SIG-M5 treated with dmso at 0.1 percent for 504 hours (cell line): ENCODE measurements at regions not wholly inside any gene's neighbourhood (a gene's known extent, or its start where the extent isn't known, plus 50 kb on each side); places are given as distances from the start of the nearest gene placed in this dataset.
"Not testable (repeated sequence)": the region's sequence is repeated elsewhere in the genome, so short reads cannot be mapped to it uniquely, and the experiment has no call there.

Experiments used
- DNase-seq: peaks from one replicate; lab custom pipeline; 2025; ENCODE audit not compliant: unreplicated experiment; lab: John Stamatoyannopoulos, UW

DNA sequence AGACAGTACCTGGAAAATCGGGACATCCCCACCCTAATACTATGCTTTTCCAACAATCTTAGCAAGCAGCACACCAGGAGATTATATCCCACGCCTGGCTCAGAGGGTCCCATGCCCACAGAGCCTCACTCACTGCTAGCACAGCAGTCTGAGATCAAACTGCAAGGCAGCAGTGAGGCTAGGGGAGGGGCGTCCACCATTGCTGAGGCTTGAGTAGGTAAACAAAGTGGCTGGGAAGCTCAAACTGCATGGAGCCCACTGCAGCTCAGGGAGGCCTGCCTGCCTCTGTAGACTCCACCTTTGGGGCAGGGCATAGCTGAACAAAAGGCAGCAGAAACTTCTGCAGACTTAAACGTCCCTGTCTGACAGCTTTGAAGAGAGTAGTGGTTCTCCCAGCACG is 275.5 kb downstream of the IKZF2 start:
- DNase-seq = not testable (repeated sequence)

DNA sequence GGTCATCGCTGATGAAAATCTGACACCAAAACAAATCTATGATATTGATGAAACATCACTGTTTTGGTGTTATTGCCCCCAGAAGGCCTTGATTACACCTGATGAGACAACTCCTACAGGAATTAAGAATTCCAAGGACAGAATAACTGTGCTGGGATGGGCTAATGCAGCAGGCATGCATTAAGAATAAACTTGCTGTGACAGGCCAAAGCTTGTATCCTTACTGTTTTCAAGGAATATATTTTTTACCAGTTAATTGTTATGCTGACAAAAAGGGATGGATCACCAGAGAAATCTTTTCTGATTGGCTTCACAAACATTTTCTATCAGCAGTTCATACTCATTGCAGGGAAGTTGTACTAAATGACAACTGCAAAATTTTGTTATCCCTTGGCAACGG is 278.2 kb downstream of the IKZF2 start:
- no peak for DNase-seq

DNA sequence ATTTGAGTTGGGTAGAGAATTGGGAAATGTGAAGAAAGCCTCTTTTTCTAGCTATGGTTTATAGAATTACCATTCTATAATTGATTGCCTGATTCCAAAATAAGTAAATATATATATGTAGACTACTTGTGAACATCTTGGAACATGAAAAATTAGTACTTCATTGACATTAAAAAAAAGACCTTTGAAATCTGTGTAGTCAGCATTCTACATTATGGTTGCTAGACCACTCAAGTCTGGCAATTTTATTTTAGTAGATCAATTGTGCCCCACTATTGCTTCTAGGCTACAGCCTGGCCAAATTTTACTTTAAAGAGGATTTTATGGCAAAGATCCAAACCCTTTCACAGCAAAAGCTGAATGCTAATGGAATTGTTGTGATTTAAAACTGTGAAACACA is 279.8 kb downstream of the IKZF2 start:
- DNase-seq = no peak

DNA sequence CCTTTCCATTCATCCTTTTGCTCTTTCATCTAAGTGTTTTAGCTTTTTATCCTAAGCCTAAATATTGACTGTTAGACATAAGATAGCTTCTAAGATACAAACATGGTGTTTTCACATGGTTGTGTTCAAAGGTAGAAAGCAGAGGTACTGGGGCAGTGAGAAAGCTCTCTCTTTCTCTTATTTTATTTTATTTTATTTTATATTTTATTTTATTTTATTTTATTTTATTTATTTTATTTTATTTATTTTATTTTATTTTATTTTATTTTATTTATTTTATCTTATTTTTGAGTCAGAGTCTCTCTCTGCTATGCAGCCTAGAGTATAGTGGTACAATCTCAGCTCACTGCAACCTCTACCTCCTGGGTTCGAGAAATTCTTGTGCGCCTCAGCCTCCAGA is 287.2 kb downstream of the IKZF2 start:
- DNase-seq = no peak

DNA sequence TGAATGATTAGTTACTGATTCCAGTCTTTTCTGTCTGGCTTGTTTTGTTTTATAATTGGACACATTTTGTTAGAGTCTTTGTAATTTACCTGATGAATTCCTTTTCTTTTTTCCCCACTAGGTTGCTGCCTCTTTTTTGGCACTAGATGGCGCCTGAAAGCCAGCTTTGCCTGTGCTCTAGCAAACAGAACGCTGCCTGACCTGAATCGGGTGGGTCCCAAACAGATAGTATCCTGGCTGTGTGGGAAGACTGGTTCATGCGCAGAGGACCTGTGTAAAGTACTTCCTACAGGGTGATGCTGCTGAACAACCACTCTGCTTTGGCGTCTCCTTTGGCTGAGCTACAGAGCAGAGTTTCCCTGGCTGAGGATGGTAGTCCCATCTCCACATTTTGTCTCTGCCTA is 288.2 kb downstream of the IKZF2 start:
- DNase-seq = peak; percentile 19

GRCh38 chr2:212858496-212858895 is 292.9 kb downstream of the IKZF2 start:
- DNase-seq = no peak

- no peak for DNase-seq
Observed at GRCh38 chr2:212854771-212855170, 296.6 kb downstream of the IKZF2 start.

- no peak for DNase-seq
Observed at GRCh38 chr2:212854116-212854515, 297.3 kb downstream of the IKZF2 start.

GRCh38 chr2:212845941-212846340 is 305.5 kb downstream of the IKZF2 start:
- DNase-seq = no peak

DNA sequence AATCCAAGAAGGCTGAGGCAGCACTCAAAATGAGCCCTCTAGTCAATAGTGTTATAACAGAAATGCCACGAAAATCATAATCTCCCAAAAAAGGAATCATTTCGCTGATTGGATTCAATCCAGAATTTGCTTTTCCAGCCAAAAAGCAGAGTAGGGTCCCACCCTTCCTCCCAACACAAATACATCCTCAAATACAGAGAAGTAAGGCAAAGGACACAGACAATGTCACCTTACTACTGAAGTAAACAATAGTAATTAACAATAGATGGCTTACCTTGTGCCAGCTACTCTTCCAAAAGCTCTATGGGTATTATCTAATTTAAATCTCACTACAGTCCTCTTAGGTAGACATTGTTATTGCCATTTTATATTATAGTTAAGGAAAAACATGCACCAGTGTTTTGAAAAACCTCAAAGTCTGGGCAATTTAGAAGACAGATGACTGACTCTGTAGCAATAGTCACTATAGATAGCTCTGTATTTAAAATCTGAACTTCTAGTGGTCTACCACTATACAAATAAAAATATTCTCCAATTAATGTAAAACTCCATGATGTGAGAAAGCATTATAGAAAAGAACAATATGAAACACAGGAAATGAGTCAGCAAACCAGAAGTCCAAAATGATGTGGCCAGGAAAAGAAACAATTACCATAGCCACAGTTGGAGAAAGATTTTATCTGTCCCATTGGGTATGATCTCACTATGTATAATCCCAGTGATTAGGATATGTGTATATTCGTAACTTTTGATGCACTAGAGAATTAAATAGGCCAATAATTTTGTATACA is 305.0 kb upstream of the ERBB4 start:
- no peak for DNase-seq

DNA sequence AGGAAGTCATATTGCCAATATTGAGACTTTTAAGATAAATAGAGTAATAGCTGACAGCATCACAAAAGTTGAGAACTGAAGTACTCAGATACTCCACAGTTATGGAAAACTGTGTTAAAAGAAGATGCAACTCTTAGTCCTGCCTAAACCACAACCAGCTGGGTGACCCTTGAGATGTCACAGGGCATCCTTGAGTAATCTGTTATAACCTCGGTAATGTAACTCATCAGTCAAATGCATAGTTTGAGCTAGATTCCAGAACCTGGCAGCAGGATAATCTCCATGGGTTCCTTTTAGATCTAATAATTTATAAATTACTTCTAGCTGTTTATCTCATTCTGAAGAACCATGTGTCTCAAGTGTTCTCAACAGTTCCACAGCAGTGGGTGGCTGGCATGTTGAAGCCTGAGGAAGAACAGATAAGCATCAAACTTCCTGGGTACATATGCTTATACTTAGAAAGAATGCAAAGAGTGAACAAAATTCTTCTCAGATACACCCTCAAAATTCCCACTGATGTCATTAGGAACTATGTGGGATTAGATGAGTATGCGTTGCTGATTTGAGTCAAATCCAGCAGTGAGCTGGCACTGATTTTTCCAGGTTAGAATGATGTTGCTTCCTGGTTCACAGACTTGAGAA is 304.1 kb upstream of the ERBB4 start:
- no peak for DNase-seq

GRCh38 chr2:212841460-212841859 is 302.9 kb upstream of the ERBB4 start:
- DNase-seq = no peak

DNA sequence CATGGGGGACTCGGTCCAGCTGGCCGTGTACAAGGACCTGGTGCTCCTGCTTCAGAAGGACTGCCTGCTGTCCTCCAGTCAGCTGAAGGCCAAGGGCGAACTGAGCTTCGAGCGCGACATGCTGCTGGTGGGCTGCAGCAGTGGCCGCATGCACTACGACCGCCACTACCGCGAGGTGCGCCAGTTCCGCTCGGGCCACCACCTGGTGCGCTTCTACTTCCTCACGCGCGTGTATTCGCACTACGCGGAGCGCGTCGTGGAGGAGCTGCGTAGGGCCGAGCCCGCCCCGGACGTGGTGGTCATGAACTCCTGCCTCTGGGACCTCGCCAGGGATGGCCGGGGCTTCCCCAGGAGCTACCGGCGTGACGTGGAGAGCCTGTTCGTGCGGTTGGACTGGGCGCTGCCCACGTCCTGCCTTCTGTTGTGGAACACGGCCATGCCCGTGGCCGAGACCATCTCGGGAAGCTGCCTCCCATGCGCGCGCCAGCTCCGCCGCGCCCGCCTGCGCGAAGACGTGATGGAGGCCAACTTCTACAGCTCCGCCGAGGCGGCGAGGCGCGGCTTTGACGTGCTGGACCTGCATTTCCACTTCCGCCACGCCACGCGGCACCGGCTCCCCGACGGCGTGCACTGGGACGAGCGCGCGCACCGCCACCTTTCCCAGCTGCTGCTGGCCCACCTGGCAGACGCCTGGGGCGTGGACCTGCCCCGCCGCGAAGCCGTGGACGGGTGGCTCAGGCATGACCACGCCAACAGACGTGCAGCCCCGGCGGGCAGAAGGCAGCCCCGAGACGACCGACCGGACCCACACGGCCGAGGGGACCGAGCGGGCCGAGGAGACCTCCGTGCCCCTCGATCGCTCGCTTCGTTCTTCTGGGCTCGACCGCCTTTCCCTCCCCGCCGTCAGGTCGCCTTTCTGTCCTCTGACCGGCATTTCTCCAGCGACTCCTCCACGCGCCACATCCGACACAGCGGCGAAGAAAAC is 293.9 kb upstream of the ERBB4 start:
- DNase-seq = no peak

DNA sequence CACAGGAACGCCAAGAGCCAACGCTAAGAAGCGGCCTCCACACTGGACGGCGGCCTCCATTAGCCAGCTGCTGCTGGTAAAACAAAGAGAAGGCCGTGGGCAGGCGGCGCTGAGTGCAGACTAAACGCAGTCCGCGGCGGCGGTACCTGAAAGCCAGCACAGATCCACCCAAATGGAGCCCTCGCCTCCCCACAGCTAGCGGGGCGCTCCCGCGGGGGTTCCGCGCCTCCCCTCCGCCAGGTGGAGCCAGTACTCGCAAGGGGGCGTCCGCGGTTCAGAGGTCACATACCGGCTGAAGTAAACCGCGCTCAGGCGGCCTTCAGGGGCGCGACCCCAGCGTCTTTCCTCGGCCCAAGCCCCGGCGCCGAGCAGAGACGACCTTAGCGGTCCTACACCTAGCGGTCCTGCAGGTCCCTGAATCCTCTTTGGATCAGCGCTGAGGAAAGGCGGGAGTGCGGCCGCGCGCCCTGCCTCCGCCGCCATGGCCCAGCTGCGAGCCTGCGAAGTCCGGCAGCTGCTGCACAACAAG is 293.1 kb upstream of the ERBB4 start:
- DNase-seq = no peak

DNA sequence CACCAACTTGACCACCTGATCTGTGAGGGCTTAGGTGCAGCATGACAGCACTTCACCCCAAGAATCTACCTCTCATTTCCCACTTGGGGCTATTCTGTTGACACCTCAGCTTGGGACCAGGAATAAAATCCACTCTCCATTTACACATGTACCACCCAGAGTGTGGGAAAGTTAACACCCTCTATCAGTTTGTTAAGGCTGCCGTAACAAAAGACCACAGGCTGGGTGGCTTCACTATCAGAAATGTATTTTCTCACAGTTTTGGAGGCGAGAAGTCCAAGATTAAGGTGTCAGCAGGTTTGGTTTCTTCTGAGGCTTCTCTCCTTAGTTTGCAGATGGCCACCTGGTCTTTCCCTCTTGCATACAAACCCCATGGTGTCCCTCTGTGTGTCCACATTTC is 277.7 kb upstream of the ERBB4 start:
- no peak for DNase-seq

- peak; percentile 3 for DNase-seq
Observed at GRCh38 chr2:212815453-212815852, 276.9 kb upstream of the ERBB4 start.

DNA sequence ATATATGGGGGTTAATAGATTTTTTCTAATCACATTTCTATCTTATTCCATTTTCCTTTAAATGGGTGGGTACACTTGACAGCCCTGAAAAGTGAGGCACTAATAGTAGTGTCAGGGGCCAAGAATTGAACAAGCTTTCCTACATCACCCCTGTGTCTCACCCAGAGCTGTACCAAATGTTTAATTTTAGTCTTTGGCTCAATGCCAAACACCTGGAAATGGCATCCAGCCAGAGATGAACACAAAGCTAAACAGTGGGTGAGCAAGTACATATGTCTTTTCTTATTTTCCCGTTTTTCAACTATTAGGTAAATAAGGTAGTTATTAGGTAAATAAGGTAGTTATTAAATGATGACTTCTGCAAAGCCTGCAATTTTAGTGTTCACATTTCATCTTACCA is 276.3 kb upstream of the ERBB4 start:
- DNase-seq = no peak

- DNase-seq = no peak
Observed at GRCh38 chr2:212811921-212812320, 273.3 kb upstream of the ERBB4 start.

GRCh38 chr2:212811036-212811805 is 272.6 kb upstream of the ERBB4 start:
- DNase-seq = no peak

GRCh38 chr2:212797484-212798205 is 259.0 kb upstream of the ERBB4 start:
- DNase-seq = no peak
